HepG2 (cell line): ENCODE measurements at regions not wholly inside any gene's neighbourhood (a gene's known extent, or its start where the extent isn't known, plus 50 kb on each side); places are given as distances from the start of the nearest gene placed in this dataset.
A peak's percentile ranks its signal among the peaks of the same experiment; 100 is the strongest.

ENCODE experiments used
- BCL6 ChIP-seq: IDR thresholded peaks from 2 replicates; pipeline ENCODE4 v1.6.1; 2016; ENCODE audit warnings: missing genetic modification reagents, missing compliant biosample characterization
- EED ChIP-seq: sonication (generic); formaldehyde crosslinking; IDR thresholded peaks from 2 replicates; pipeline ENCODE4 v1.5.0; 2020; ENCODE audit warnings: mild to moderate bottlenecking, missing genetic modification reagents
- ETV6 ChIP-seq: sonication (generic); formaldehyde crosslinking; conservative IDR thresholded peaks from 2 replicates; pipeline ENCODE4 v1.4.0; 2020; ENCODE audit warnings: missing genetic modification reagents
- IRX3 ChIP-seq: sonication (generic); formaldehyde crosslinking; IDR thresholded peaks from 2 replicates; pipeline ENCODE4 v1.8.1; 2023; ENCODE audit warnings: mild to moderate bottlenecking, low read depth, missing genetic modification reagents, borderline replicate concordance
- KIAA2018 ChIP-seq: sonication (generic); formaldehyde crosslinking; IDR thresholded peaks from 2 replicates; pipeline ENCODE4 v1.5.0; 2020; ENCODE audit warnings: mild to moderate bottlenecking, missing genetic modification reagents, borderline replicate concordance
- NR2F1 ChIP-seq, 2 experiments: fragments of 450-650 bp in 1 of 2; formaldehyde crosslinking in 1 of 2; IDR thresholded peaks; 2 replicates each; pipeline versions ENCODE4 v1.5.0 to v1.6.1; 2016 to 2020; ENCODE audit warnings: mild to moderate bottlenecking in 1 of 2, missing compliant biosample characterization in 1 of 2, missing genetic modification reagents in 1 of 2, moderate library complexity in 1 of 2
- SAP130 ChIP-seq: IDR thresholded peaks from 2 replicates; pipeline ENCODE4 v1.6.1; 2016; ENCODE audit warnings: low read depth
- TIGD3 ChIP-seq: sonication (generic); formaldehyde crosslinking; IDR thresholded peaks from 2 replicates; pipeline ENCODE4 v1.5.1; 2020; ENCODE audit warnings: mild to moderate bottlenecking, missing genetic modification reagents, borderline replicate concordance
- ZNF607 ChIP-seq: sonication (generic); formaldehyde crosslinking; IDR thresholded peaks from 2 replicates; pipeline ENCODE4 v1.5.1; 2020; ENCODE audit warnings: missing genetic modification reagents, mild to moderate bottlenecking, borderline replicate concordance
- ZNF644 ChIP-seq: IDR thresholded peaks from 2 replicates; pipeline ENCODE4 v1.6.1; 2016; ENCODE audit warnings: low read depth
- TF ChIP-seq, protein P1 (sequence below): sonication (generic); formaldehyde crosslinking; IDR thresholded peaks from 2 replicates; pipeline ENCODE4 v1.5.0; 2020; ENCODE audit warnings: missing genetic modification reagents
- TF ChIP-seq, protein P2 (sequence below): sonication (generic); formaldehyde crosslinking; IDR thresholded peaks from 2 replicates; pipeline ENCODE4 v1.5.1; 2020; ENCODE audit warnings: missing genetic modification reagents, mild to moderate bottlenecking, borderline replicate concordance
- TF ChIP-seq, protein P3 (sequence below): sonication (generic); formaldehyde crosslinking; IDR thresholded peaks from 2 replicates; pipeline ENCODE4 v1.8.0; 2022; ENCODE audit warnings: missing genetic modification reagents, mild to moderate bottlenecking, moderate library complexity, borderline replicate concordance

GRCh38 chr14:101706509-101707067 is 54.9 kb upstream of the PPP2R5C start (continued):
- TF ChIP-seq NR2F1 (CRISPR knock-in tag; IDR thresholded peaks at IDR 0.05) (peak; percentile 72 to 89), IRX3 (0 out of 2 replicates have a peak, but pooled peaks have one; percentile 24), ZNF644 (0 out of 2 replicates have a peak, but pooled peaks have one; percentile 55), TIGD3 (CRISPR knock-in tag) (0 out of 2 replicates have a peak, but pooled peaks have one; percentile 5), BCL6 (CRISPR knock-in tag) (peak; percentile 73), EED (CRISPR knock-in tag) (no peak), KIAA2018 (CRISPR knock-in tag) (no peak), ETV6 (no peak), ZNF607 (CRISPR knock-in tag) (peak; percentile 74; the same call in 1 of the 2 replicates), SAP130 (CRISPR knock-in tag) (peak; percentile 65)
- TF ChIP-seq, protein P1, sequence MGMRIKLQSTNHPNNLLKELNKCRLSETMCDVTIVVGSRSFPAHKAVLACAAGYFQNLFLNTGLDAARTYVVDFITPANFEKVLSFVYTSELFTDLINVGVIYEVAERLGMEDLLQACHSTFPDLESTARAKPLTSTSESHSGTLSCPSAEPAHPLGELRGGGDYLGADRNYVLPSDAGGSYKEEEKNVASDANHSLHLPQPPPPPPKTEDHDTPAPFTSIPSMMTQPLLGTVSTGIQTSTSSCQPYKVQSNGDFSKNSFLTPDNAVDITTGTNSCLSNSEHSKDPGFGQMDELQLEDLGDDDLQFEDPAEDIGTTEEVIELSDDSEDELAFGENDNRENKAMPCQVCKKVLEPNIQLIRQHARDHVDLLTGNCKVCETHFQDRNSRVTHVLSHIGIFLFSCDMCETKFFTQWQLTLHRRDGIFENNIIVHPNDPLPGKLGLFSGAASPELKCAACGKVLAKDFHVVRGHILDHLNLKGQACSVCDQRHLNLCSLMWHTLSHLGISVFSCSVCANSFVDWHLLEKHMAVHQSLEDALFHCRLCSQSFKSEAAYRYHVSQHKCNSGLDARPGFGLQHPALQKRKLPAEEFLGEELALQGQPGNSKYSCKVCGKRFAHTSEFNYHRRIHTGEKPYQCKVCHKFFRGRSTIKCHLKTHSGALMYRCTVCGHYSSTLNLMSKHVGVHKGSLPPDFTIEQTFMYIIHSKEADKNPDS (CRISPR knock-in tag) = peak; percentile 76; the same call in 1 of the 2 replicates
- TF ChIP-seq, protein P2, sequence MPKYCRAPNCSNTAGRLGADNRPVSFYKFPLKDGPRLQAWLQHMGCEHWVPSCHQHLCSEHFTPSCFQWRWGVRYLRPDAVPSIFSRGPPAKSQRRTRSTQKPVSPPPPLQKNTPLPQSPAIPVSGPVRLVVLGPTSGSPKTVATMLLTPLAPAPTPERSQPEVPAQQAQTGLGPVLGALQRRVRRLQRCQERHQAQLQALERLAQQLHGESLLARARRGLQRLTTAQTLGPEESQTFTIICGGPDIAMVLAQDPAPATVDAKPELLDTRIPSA = no peak
- TF ChIP-seq, protein P3, sequence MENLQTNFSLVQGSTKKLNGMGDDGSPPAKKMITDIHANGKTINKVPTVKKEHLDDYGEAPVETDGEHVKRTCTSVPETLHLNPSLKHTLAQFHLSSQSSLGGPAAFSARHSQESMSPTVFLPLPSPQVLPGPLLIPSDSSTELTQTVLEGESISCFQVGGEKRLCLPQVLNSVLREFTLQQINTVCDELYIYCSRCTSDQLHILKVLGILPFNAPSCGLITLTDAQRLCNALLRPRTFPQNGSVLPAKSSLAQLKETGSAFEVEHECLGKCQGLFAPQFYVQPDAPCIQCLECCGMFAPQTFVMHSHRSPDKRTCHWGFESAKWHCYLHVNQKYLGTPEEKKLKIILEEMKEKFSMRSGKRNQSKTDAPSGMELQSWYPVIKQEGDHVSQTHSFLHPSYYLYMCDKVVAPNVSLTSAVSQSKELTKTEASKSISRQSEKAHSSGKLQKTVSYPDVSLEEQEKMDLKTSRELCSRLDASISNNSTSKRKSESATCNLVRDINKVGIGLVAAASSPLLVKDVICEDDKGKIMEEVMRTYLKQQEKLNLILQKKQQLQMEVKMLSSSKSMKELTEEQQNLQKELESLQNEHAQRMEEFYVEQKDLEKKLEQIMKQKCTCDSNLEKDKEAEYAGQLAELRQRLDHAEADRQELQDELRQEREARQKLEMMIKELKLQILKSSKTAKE (CRISPR knock-in tag) = no peak
